ENCODE measurements at regions not wholly inside any gene's neighbourhood (a gene's known extent, or its start where the extent isn't known, plus 50 kb on each side); places are given as distances from the start of the nearest gene placed in this dataset.

DNA sequence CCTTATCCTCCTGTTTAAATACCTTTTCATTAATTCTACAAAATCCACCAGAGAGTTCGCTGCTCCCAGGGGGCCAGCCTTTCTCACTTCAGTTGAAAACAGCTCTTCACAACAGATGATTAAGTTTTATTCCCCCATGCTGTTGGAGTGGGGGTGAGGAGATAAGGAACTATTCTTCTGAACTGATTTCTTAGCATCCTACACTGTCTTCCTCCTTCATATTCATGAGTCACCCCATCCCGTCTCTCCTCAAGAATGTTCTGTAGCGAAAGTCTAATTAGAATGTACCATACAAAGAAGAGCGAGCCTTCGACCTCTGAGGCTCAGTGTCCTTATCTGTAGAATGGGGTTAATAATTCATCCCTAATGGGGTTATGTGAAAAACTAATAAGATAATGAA is 138.0 kb downstream of the PIK3R1 start (continued):
- TF ChIP-seq, protein P1, sequence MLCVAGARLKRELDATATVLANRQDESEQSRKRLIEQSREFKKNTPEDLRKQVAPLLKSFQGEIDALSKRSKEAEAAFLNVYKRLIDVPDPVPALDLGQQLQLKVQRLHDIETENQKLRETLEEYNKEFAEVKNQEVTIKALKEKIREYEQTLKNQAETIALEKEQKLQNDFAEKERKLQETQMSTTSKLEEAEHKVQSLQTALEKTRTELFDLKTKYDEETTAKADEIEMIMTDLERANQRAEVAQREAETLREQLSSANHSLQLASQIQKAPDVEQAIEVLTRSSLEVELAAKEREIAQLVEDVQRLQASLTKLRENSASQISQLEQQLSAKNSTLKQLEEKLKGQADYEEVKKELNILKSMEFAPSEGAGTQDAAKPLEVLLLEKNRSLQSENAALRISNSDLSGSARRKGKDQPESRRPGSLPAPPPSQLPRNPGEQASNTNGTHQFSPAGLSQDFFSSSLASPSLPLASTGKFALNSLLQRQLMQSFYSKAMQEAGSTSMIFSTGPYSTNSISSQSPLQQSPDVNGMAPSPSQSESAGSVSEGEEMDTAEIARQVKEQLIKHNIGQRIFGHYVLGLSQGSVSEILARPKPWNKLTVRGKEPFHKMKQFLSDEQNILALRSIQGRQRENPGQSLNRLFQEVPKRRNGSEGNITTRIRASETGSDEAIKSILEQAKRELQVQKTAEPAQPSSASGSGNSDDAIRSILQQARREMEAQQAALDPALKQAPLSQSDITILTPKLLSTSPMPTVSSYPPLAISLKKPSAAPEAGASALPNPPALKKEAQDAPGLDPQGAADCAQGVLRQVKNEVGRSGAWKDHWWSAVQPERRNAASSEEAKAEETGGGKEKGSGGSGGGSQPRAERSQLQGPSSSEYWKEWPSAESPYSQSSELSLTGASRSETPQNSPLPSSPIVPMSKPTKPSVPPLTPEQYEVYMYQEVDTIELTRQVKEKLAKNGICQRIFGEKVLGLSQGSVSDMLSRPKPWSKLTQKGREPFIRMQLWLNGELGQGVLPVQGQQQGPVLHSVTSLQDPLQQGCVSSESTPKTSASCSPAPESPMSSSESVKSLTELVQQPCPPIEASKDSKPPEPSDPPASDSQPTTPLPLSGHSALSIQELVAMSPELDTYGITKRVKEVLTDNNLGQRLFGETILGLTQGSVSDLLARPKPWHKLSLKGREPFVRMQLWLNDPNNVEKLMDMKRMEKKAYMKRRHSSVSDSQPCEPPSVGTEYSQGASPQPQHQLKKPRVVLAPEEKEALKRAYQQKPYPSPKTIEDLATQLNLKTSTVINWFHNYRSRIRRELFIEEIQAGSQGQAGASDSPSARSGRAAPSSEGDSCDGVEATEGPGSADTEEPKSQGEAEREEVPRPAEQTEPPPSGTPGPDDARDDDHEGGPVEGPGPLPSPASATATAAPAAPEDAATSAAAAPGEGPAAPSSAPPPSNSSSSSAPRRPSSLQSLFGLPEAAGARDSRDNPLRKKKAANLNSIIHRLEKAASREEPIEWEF (CRISPR knock-in tag; IDR thresholded peaks at IDR 0.05): no peak
- no peak for TF ChIP-seq GATA2 (CRISPR knock-in tag; IDR thresholded peaks at IDR 0.05)
- TF ChIP-seq CREBBP (IDR thresholded peaks at IDR 0.05; ENCODE audit: low read depth, low read length): no peak
- no peak for TF ChIP-seq SRSF9 (IDR thresholded peaks at IDR 0.05; ENCODE audit: borderline replicate concordance, low read depth, low read length)
- TF ChIP-seq, protein P2, sequence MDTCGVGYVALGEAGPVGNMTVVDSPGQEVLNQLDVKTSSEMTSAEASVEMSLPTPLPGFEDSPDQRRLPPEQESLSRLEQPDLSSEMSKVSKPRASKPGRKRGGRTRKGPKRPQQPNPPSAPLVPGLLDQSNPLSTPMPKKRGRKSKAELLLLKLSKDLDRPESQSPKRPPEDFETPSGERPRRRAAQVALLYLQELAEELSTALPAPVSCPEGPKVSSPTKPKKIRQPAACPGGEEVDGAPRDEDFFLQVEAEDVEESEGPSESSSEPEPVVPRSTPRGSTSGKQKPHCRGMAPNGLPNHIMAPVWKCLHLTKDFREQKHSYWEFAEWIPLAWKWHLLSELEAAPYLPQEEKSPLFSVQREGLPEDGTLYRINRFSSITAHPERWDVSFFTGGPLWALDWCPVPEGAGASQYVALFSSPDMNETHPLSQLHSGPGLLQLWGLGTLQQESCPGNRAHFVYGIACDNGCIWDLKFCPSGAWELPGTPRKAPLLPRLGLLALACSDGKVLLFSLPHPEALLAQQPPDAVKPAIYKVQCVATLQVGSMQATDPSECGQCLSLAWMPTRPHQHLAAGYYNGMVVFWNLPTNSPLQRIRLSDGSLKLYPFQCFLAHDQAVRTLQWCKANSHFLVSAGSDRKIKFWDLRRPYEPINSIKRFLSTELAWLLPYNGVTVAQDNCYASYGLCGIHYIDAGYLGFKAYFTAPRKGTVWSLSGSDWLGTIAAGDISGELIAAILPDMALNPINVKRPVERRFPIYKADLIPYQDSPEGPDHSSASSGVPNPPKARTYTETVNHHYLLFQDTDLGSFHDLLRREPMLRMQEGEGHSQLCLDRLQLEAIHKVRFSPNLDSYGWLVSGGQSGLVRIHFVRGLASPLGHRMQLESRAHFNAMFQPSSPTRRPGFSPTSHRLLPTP (IDR thresholded peaks at IDR 0.05; ENCODE audit: borderline replicate concordance, extremely low read depth, insufficient read length): no peak
- no peak for TF ChIP-seq PURB (CRISPR knock-in tag; IDR thresholded peaks at IDR 0.05; ENCODE audit: low read depth)
- TF ChIP-seq ZKSCAN3 (CRISPR knock-in tag; IDR thresholded peaks at IDR 0.05): no peak
- no peak for TF ChIP-seq SP2 (IDR thresholded peaks at IDR 0.05; ENCODE audit: extremely low read depth, low read depth, low read length, poor library complexity, severe bottlenecking)
- no peak for TF ChIP-seq CBX1 (IDR thresholded peaks at IDR 0.05; ENCODE audit: low read depth)
- TF ChIP-seq, protein P3, sequence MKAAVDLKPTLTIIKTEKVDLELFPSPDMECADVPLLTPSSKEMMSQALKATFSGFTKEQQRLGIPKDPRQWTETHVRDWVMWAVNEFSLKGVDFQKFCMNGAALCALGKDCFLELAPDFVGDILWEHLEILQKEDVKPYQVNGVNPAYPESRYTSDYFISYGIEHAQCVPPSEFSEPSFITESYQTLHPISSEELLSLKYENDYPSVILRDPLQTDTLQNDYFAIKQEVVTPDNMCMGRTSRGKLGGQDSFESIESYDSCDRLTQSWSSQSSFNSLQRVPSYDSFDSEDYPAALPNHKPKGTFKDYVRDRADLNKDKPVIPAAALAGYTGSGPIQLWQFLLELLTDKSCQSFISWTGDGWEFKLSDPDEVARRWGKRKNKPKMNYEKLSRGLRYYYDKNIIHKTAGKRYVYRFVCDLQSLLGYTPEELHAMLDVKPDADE (conservative IDR thresholded peaks at IDR 0.05; ENCODE audit: control insufficient read depth, low read depth, low read length): no peak
- TF ChIP-seq, protein P4, sequence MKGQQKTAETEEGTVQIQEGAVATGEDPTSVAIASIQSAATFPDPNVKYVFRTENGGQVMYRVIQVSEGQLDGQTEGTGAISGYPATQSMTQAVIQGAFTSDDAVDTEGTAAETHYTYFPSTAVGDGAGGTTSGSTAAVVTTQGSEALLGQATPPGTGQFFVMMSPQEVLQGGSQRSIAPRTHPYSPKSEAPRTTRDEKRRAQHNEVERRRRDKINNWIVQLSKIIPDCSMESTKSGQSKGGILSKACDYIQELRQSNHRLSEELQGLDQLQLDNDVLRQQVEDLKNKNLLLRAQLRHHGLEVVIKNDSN (CRISPR knock-in tag; IDR thresholded peaks at IDR 0.05): no peak

All from K562 (cell line).